H1 (cell line): ENCODE measurements at regions not wholly inside any gene's neighbourhood (a gene's known extent, or its start where the extent isn't known, plus 50 kb on each side); places are given as distances from the start of the nearest gene placed in this dataset.

Source experiments
- CTCF ChIA-PET: fragments of 300-600 bp; sonication (Branson Sonifier 250); formaldehyde crosslinking; loops from one replicate; lab custom pipeline; 2021; ENCODE audit not compliant: partially characterized antibody; lab: Charles Lee
- POLR2A ChIA-PET: fragments of 300-600 bp; sonication (Branson Sonifier 250); formaldehyde crosslinking; loops from one replicate; lab custom pipeline; 2021; ENCODE audit warnings: inconsistent platforms; ENCODE audit not compliant: partially characterized antibody; lab: Charles Lee
- DNase-seq, 2 experiments: peaks; one replicate each; pipeline versions ENCODE4 v3.0.0 to v3.0.0-alpha.2; 2010 to 2022; ENCODE audit warnings: low spot score in 2 of 2, low read depth in 1 of 2, mixed read lengths in 1 of 2
- FAIRE-seq: peaks from 2 replicates; lab custom pipeline; 2011; peaks lifted over from hg19 to GRCh38; lab: Jason Lieb, UNC
- H2AFZ ChIP-seq: 2 replicates; pipeline ENCODE4 v1.8.1; 2012; ENCODE audit warnings: low read length, inconsistent platforms
- H2AK5ac ChIP-seq: 2 replicates; pipeline ENCODE4 v1.6.1; 2013; ENCODE audit warnings: low read depth, low read length
- H2BK120ac ChIP-seq: replicated peaks from 2 replicates; pipeline ENCODE3; 2013; ENCODE audit warnings: low read depth, low read length, inconsistent platforms
- H2BK12ac ChIP-seq: 2 replicates; pipeline ENCODE4 v1.6.1; 2013; ENCODE audit warnings: low read depth, low read length
- H2BK15ac ChIP-seq: 2 replicates; pipeline ENCODE4 v1.6.1; 2013; ENCODE audit warnings: low read length
- H2BK20ac ChIP-seq: 2 replicates; pipeline ENCODE4 v1.6.1; 2013; ENCODE audit warnings: low read length
- H2BK5ac ChIP-seq: 2 replicates; pipeline ENCODE4 v1.6.1; 2013; ENCODE audit warnings: low read depth, low read length
- H3K14ac ChIP-seq: 2 replicates; pipeline ENCODE4 v1.6.1; 2013; ENCODE audit warnings: inconsistent platforms; ENCODE audit not compliant: insufficient read length
- H3K18ac ChIP-seq: 2 replicates; pipeline ENCODE4 v1.6.1; 2013; ENCODE audit warnings: low read length; ENCODE audit errors: extremely low read depth
- H3K23ac ChIP-seq: 2 replicates; pipeline ENCODE4 v1.6.1; 2013; ENCODE audit warnings: inconsistent platforms; ENCODE audit not compliant: insufficient read length
- H3K23me2 ChIP-seq: 2 replicates; pipeline ENCODE4 v1.6.1; 2013; ENCODE audit warnings: low read depth, low read length
- H3K27ac ChIP-seq: 2 replicates; pipeline ENCODE4 v1.6.1; 2011; ENCODE audit warnings: low read depth, low read length, inconsistent platforms
- H3K27me3 ChIP-seq, 4 experiments: replicated peaks in 1 of 4; 1 replicate in 1 of 4; 2 replicates in 3 of 4; pipeline versions ENCODE4 v1.6.1 to v1.8.1; 2011 to 2013; ENCODE audit warnings: low read length in 3 of 4, mild to moderate bottlenecking in 3 of 4, inconsistent platforms in 2 of 4, mixed read lengths in 2 of 4, moderate library complexity in 1 of 4; ENCODE audit not compliant: control insufficient read depth in 3 of 4, insufficient read depth in 3 of 4; ENCODE audit errors: extremely low read depth in 1 of 4
- H3K36me3 ChIP-seq, 4 experiments: 2 replicates each; pipeline versions ENCODE4 v1.6.1 to v1.8.1; 2011 to 2013; ENCODE audit warnings: mild to moderate bottlenecking in 4 of 4, low read length in 3 of 4, moderate library complexity in 2 of 4, control low read depth in 1 of 4, inconsistent platforms in 1 of 4; ENCODE audit not compliant: insufficient read depth in 4 of 4, control insufficient read depth in 2 of 4
- H3K4ac ChIP-seq: replicated peaks from 2 replicates; pipeline ENCODE3; 2013; ENCODE audit warnings: low read length, low read depth, mixed read lengths, inconsistent platforms; ENCODE audit not compliant: insufficient read length
- H3K4me1 ChIP-seq, 4 experiments: replicated peaks in 1 of 4; 1 replicate in 1 of 4; 2 replicates in 3 of 4; pipeline versions ENCODE4 v1.6.1 to v1.8.1; 2011 to 2013; ENCODE audit warnings: low read length in 3 of 4, inconsistent platforms in 2 of 4, mixed read lengths in 1 of 4; ENCODE audit not compliant: insufficient read depth in 4 of 4, control insufficient read depth in 3 of 4
- H3K4me2 ChIP-seq, 2 experiments: 2 replicates each; pipeline versions ENCODE4 v1.6.1 to v1.8.1; 2011 to 2013; ENCODE audit warnings: low read depth in 2 of 2, low read length in 2 of 2, control low read depth in 1 of 2, inconsistent platforms in 1 of 2, mild to moderate bottlenecking in 1 of 2; ENCODE audit not compliant: insufficient read depth in 1 of 2
- H3K4me3 ChIP-seq, 4 experiments: fragments of 200-600, 300-600 bp in 1 of 4; sonication (generic), shearing (Covaris generic), sonication (Bioruptor Twin) in 1 of 4; 2 replicates each; pipeline versions ENCODE4 v1.5.1 to v1.8.1; 2011 to 2016; ENCODE audit warnings: low read length in 4 of 4, low read depth in 3 of 4, control low read depth in 2 of 4, inconsistent platforms in 2 of 4, mild to moderate bottlenecking in 2 of 4, mixed read lengths in 1 of 4, moderate library complexity in 1 of 4; ENCODE audit not compliant: insufficient read depth in 2 of 4; ENCODE audit errors: extremely low read depth in 1 of 4
- H3K56ac ChIP-seq: replicated peaks from 2 replicates; pipeline ENCODE3; 2013; ENCODE audit warnings: low read depth, mild to moderate bottlenecking, mixed read lengths, low read length, inconsistent platforms; ENCODE audit not compliant: insufficient read length
- H3K79me1 ChIP-seq: 2 replicates; pipeline ENCODE4 v1.6.1; 2013; ENCODE audit warnings: low read depth, low read length, control low read depth
- H3K79me2 ChIP-seq, 2 experiments: 2 replicates each; pipeline versions ENCODE4 v1.6.1 to v1.8.1; 2012 to 2013; ENCODE audit warnings: low read length in 2 of 2, mild to moderate bottlenecking in 2 of 2, inconsistent platforms in 1 of 2; ENCODE audit not compliant: insufficient read depth in 2 of 2, control insufficient read depth in 1 of 2
- H3K9ac ChIP-seq, 4 experiments: replicated peaks in 1 of 4; 1 replicate in 1 of 4; 2 replicates in 3 of 4; pipeline versions ENCODE4 v1.6.1 to v1.8.1; 2011 to 2013; ENCODE audit warnings: low read depth in 3 of 4, low read length in 3 of 4, control low read depth in 2 of 4, mild to moderate bottlenecking in 2 of 4, moderate library complexity in 2 of 4, inconsistent platforms in 1 of 4; ENCODE audit errors: extremely low read depth in 1 of 4
- H3K9me3 ChIP-seq, 2 experiments: 2 replicates each; pipeline versions ENCODE4 v1.6.1 to v1.8.1; 2012 to 2013; ENCODE audit warnings: mild to moderate bottlenecking in 2 of 2, moderate library complexity in 2 of 2, control low read depth in 1 of 2, inconsistent platforms in 1 of 2, low read depth in 1 of 2, low read length in 1 of 2, mixed read lengths in 1 of 2; ENCODE audit not compliant: insufficient read depth in 2 of 2
- H4K20me1 ChIP-seq, 2 experiments: replicated peaks in 1 of 2; 2 replicates each; pipeline versions ENCODE3 to v1.8.1; 2011 to 2013; ENCODE audit warnings: inconsistent platforms in 2 of 2, low read length in 2 of 2, mild to moderate bottlenecking in 1 of 2; ENCODE audit not compliant: insufficient read depth in 2 of 2, control insufficient read depth in 1 of 2
- H4K5ac ChIP-seq: 2 replicates; pipeline ENCODE4 v1.6.1; 2013; ENCODE audit warnings: low read length, low read depth, mixed read lengths, inconsistent platforms; ENCODE audit not compliant: insufficient read length
- H4K8ac ChIP-seq: 2 replicates; pipeline ENCODE4 v1.8.0; 2013; ENCODE audit warnings: mild to moderate bottlenecking, moderate library complexity, low read length, inconsistent platforms; ENCODE audit not compliant: insufficient read depth; ENCODE audit errors: extremely low read depth
- H4K91ac ChIP-seq: replicated peaks from 2 replicates; pipeline ENCODE3; 2013; ENCODE audit warnings: low read length, mixed read lengths, inconsistent platforms; ENCODE audit not compliant: insufficient read length
- CBX8 ChIP-seq: fragments of 300-800, 300-1000 bp; sonication (generic); IDR thresholded peaks from 2 replicates; pipeline ENCODE4 v1.7.1; 2016; ENCODE audit warnings: low read depth, low read length, borderline replicate concordance
- CHD1 ChIP-seq: IDR thresholded peaks from 2 replicates; pipeline ENCODE4 v1.6.1; 2012; ENCODE audit warnings: low read depth, low read length, improper control_type of control experiment
- POLR2AphosphoS5 ChIP-seq: IDR thresholded peaks from 2 replicates; pipeline ENCODE4 v1.6.1; 2011; ENCODE audit warnings: low read depth, low read length
- SAP30 ChIP-seq: fragments of 300-600 bp; sonication (generic); IDR thresholded peaks from 2 replicates; pipeline ENCODE4 v1.7.1; 2012; ENCODE audit warnings: low read length, moderate library complexity, mild to moderate bottlenecking, inconsistent platforms; ENCODE audit not compliant: insufficient read depth, insufficient replicate concordance
- TAF1 ChIP-seq: IDR thresholded peaks from 2 replicates; pipeline ENCODE4 v1.6.1; 2011; ENCODE audit warnings: mild to moderate bottlenecking, low read depth, low read length
- WGBS, 2 experiments: shearing (Covaris generic) in 1 of 2; methylation state at CpG; one replicate each; pipeline versions ENCODE4 v1.1.6 to v1.1.7; 2013 to 2015; ENCODE audit warnings: low lambda C conversion rate in 2 of 2, mixed read lengths in 2 of 2, inconsistent platforms in 1 of 2, low coverage in 1 of 2, missing lambda C conversion rate in 1 of 2; ENCODE audit not compliant: insufficient replicate concordance in 2 of 2, insufficient coverage in 1 of 2, insufficient read length in 1 of 2; ENCODE audit errors: extremely low coverage in 1 of 2, missing lambda C conversion rate in 1 of 2; 5-methylcytosine and 5-hydroxymethylcytosine counted together

GRCh38 chrX:45912316-45912715, 632.9 kb downstream of the ZNF674 start:
- no peak overlapping the region for H2BK20ac ChIP-seq
- WGBS, 2 experiments: 71% methylated on average over 3 of the region's 3 CpGs; no CpG with 5 or more reads in 1 of the 2 experiments
- no peak for TF ChIP-seq TAF1
- TF ChIP-seq CBX8: no peak
- no peak for TF ChIP-seq CHD1
- TF ChIP-seq POLR2AphosphoS5: no peak
- TF ChIP-seq SAP30: no peak
- H3K4me3 ChIP-seq: no peak overlapping the region
- H3K4ac ChIP-seq: no peak overlapping the region
- no peaks in the 10 kb centered on the region for H3K9me3 ChIP-seq
- no peak overlapping the region for H3K23ac ChIP-seq
- H3K79me2 ChIP-seq: no peaks in the 10 kb centered on the region
- no peaks in the 10 kb centered on the region for H3K79me1 ChIP-seq
- 0 out of 7 replicates have a peak, but pooled peaks cover 0 to 2% (median 0%) of the 10 kb centered on the region in 4 experiments for H3K4me1 ChIP-seq
- no peak overlapping the region for H3K18ac ChIP-seq
- no peak for FAIRE-seq
- H3K56ac ChIP-seq: no peak overlapping the region
- ChIA-PET CTCF (no interaction called here), POLR2A (no interaction called here)
- no peak overlapping the region for H2BK5ac ChIP-seq
- no peak overlapping the region for H4K8ac ChIP-seq
- no peak overlapping the region for H2BK12ac ChIP-seq
- DNase-seq: no peak
- no peak overlapping the region for H3K4me2 ChIP-seq
- H4K5ac ChIP-seq: no peak overlapping the region
- no peak overlapping the region for H2BK120ac ChIP-seq
- no peak overlapping the region for H3K14ac ChIP-seq
- H3K36me3 ChIP-seq: no peaks in the 10 kb centered on the region
- H4K20me1 ChIP-seq: no peaks in the 10 kb centered on the region
- H2AFZ ChIP-seq: no peak overlapping the region
- no peak overlapping the region for H2AK5ac ChIP-seq
- H3K27ac ChIP-seq: no peak overlapping the region
- H4K91ac ChIP-seq: no peak overlapping the region
- no peak overlapping the region for H2BK15ac ChIP-seq
- no peaks in the 10 kb centered on the region for H3K23me2 ChIP-seq
- H3K9ac ChIP-seq: no peak overlapping the region
- no peaks in the 10 kb centered on the region for H3K27me3 ChIP-seq
